ENCODE measurements at regions not wholly inside any gene's neighbourhood (a gene's known extent, or its start where the extent isn't known, plus 50 kb on each side); places are given as distances from the start of the nearest gene placed in this dataset.

GRCh38 chr18:22031611-22032010 is 137.8 kb upstream of the GATA6 start:
- POLR2A ChIA-PET: no interaction called here
- no peaks in the 10 kb centered on the region; the same call in 1 of the 2 replicates for H3K9me3 Mint-ChIP-seq
- no peaks in the 10 kb centered on the region; the same call in 1 of the 2 replicates for H3K27me3 Mint-ChIP-seq (ENCODE audit: low read depth)
- CTCF ChIA-PET: no interaction called here
- H3K4me3 Mint-ChIP-seq: no peak overlapping the region
- H3K27ac Mint-ChIP-seq: no peak overlapping the region
- no peak for TF ChIP-seq ZBTB21 (CRISPR knock-in tag; IDR thresholded peaks at IDR 0.05; ENCODE audit: borderline replicate concordance)
- TF ChIP-seq NR1H2 (CRISPR knock-in tag; IDR thresholded peaks at IDR 0.05): no peak
- TF ChIP-seq ZNF396 (CRISPR knock-in tag; IDR thresholded peaks at IDR 0.05; ENCODE audit: borderline replicate concordance): no peak
- TF ChIP-seq CBFB (CRISPR knock-in tag; IDR thresholded peaks at IDR 0.05; ENCODE audit: low read depth): no peak
- no peak for TF ChIP-seq ZNF121 (CRISPR knock-in tag; IDR thresholded peaks at IDR 0.05)
- no peak for TF ChIP-seq MAX (CRISPR knock-in tag; IDR thresholded peaks at IDR 0.05)
- TF ChIP-seq ZNF138 (CRISPR knock-in tag; conservative IDR thresholded peaks at IDR 0.05): no peak
- no peak for TF ChIP-seq FOXP4 (CRISPR knock-in tag; IDR thresholded peaks at IDR 0.05)
- no peak for DNase-seq (ENCODE audit: low spot score)
- H3K4me1 Mint-ChIP-seq: peaks cover 9% of the 10 kb centered on the region
- ATAC-seq: no peak
- no peaks in the 10 kb centered on the region for H3K36me3 Mint-ChIP-seq

- no peaks in the 10 kb centered on the region; the same call in 1 of the 2 replicates for H3K27me3 Mint-ChIP-seq (ENCODE audit: low read depth)
- H3K4me3 Mint-ChIP-seq: no peak overlapping the region
- H3K9me3 Mint-ChIP-seq: no peaks in the 10 kb centered on the region; the same call in 1 of the 2 replicates
- no peak for TF ChIP-seq USF1 (CRISPR knock-in tag; IDR thresholded peaks at IDR 0.05)
- no peak for TF ChIP-seq SOX15 (CRISPR knock-in tag; IDR thresholded peaks at IDR 0.05)
- TF ChIP-seq AR (CRISPR knock-in tag; IDR thresholded peaks at IDR 0.05): no peak
- no peak for TF ChIP-seq FOXP1 (CRISPR knock-in tag; IDR thresholded peaks at IDR 0.05; ENCODE audit: borderline replicate concordance)
- TF ChIP-seq RORB (CRISPR knock-in tag; IDR thresholded peaks at IDR 0.05): no peak
- no peak for TF ChIP-seq ZNF532 (CRISPR knock-in tag; IDR thresholded peaks at IDR 0.05; ENCODE audit: borderline replicate concordance)
- TF ChIP-seq ZNF263 (CRISPR knock-in tag; IDR thresholded peaks at IDR 0.05; ENCODE audit: low read depth): no peak
- TF ChIP-seq ZMAT4 (CRISPR knock-in tag; IDR thresholded peaks at IDR 0.05): no peak
- no peak for TF ChIP-seq EMX1 (CRISPR knock-in tag; IDR thresholded peaks at IDR 0.05)
- no peak for TF ChIP-seq MAX (CRISPR knock-in tag; IDR thresholded peaks at IDR 0.05)
- no peak for TF ChIP-seq ATF6 (CRISPR knock-in tag; IDR thresholded peaks at IDR 0.05)
- no peak for TF ChIP-seq ZNF281 (CRISPR knock-in tag; IDR thresholded peaks at IDR 0.05)
- CTCF ChIA-PET: no interaction called here
- H3K27ac Mint-ChIP-seq: no peak overlapping the region
- POLR2A ChIA-PET: no interaction called here
- DNase-seq (ENCODE audit: low spot score): no peak
- no peaks in the 10 kb centered on the region for H3K36me3 Mint-ChIP-seq
- ATAC-seq: no peak
- H3K4me1 Mint-ChIP-seq: peaks cover 3% of the 10 kb centered on the region; the same call in 1 of the 2 replicates
Measured at GRCh38 chr18:22032392-22032961, 136.9 kb upstream of the GATA6 start.
